Fibroblast of skin of right quadriceps (primary cell): ENCODE measurements at regions not wholly inside any gene's neighbourhood (a gene's known extent, or its start where the extent isn't known, plus 50 kb on each side); places are given as distances from the start of the nearest gene placed in this dataset.
"Not testable (repeated sequence)": the region's sequence is repeated elsewhere in the genome, so short reads cannot be mapped to it uniquely, and the experiment has no call there.

Experiments used
- DNase-seq: peaks from one replicate; pipeline ENCODE4 v3.0.0-alpha.2; 2013

DNA sequence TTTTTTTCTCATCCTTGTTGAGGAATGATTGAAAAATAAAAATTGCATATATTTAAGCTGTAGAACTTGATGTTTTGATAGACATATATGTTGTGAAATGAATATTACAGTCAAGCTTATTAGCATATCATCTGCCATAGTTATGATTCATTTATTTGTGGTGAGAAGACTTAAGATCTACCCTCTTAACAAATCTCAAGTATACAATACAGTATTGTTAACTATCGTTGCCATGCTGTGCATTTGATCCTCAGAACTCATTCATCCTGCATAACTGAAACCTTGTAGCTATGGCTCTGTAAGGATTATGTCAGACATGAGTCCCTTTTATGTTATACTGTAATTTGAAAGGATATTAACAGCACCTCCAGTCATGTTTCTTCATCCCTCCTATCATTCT is 2045.3 kb downstream of the ARAP2 start:
- no peak for DNase-seq

- DNase-seq, result no peak
These were observed 2043.8 kb downstream of the ARAP2 start for GRCh38 chr4:34200535-34200934.

- no peak for DNase-seq
These were observed 2042.2 kb downstream of the ARAP2 start for GRCh38 chr4:34202154-34202553.

- DNase-seq, result no peak
These were observed 2023.7 kb downstream of the ARAP2 start for GRCh38 chr4:34220601-34221000.

DNA sequence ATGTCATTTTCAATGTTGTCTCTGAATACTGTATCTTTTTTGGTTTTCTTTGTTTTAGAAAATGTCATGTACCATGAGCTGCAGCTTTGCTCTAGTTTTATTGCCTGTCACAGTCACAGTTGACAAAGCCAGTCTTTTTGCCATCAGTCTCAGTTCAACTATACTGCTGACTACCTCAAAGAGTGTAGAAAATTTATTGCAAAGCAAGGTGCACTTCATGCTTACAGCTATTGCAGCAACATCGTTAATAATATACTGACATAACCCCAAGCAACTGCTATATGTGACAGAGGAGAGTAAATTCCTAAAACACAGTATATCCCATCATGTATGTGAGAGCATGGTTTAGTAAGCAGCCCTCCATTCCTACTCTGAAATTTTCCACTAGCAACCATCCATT is 2022.3 kb downstream of the ARAP2 start:
- DNase-seq, result no peak

GRCh38 chr4:34236118-34236517 is 2008.2 kb downstream of the ARAP2 start:
- no peak for DNase-seq

DNA sequence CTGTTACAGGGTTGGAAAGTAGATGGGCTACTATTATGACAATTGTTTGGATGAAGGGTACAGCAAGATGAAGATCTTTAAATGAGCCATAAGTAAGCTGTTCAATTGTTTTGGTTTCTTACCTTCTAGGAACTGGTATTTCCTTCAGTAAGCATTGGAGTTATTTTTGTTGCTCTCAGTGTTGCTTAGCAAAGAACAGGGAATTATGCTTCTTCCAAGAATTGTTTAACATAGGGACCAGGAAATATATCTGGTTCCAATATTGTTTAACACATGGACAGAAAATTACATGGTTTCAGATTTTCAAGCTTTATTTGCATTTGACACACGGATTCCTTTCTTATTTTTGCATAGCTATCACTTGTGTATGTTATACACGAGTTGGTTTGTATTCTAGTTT is 1999.0 kb downstream of the ARAP2 start:
- DNase-seq, result no peak

DNA sequence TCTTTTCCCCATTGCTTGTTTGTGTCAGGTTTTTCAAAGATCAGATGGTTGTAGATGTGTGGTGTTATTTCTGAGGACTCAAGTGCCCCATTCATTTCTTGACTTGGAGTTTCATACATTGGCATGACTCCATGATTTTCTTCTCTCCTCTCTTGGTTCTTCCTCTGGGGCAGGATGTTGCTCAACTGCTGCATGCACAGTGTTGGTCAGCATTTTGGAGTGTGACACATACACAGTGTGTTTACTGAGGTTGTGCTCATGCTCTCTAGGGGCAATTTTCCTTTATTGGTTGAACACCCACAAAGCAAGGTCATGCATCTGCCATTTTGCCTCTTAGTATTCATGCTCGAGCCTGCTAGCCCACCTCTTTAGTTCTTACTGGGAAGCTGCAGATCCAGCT is 1993.8 kb downstream of the ARAP2 start:
- DNase-seq, result peak; percentile 54

- no peak for DNase-seq
These were observed 1991.1 kb downstream of the ARAP2 start for GRCh38 chr4:34253239-34253638.

- DNase-seq, result peak; percentile 37
These were observed 1986.1 kb downstream of the ARAP2 start for GRCh38 chr4:34258176-34258575.

GRCh38 chr4:34261799-34262314 is 1982.5 kb downstream of the ARAP2 start:
- no peak for DNase-seq

- DNase-seq, result no peak
These were observed 1974.7 kb downstream of the ARAP2 start for GRCh38 chr4:34269613-34270012.

GRCh38 chr4:34271479-34272355 is 1972.6 kb downstream of the ARAP2 start:
- DNase-seq, result no peak

DNA sequence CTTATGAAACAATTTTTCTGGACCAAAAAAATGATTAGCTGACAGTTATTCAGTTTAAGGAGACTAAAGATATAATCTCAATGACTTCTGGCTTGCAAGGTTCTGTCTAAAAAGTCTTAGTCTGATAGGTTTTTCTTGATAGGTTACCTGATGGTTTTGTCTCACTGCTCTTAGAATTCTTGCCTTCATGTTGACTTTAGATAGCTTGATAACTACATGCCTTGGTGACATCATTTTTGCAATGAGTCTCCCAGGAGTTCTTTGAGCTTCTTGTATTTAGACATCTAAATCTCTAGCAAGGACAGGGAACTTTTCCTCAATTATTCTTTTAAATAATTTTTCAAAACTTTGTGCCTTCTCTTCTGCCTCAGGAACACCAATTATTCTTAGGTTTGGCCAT is 1965.3 kb downstream of the ARAP2 start:
- DNase-seq, result no peak

DNA sequence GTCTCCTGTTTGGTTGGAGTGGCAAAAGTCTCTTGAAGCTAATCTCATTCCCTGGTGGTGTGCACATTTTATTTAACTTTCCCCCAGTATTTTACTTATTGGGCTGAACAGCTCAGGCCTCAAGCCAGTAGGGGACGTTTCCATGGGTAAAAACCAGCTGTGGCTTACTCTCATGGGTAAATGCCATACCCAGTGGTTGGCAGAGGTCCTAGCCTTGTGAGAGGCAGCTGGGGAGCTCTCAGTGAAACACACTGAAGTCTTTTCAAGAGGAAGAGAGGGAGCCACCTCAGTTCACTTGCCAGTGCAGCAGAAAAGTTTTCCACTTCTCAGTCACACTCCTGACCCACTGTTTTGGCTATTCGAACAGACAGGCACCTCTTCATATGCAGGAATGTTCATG is 1964.2 kb downstream of the ARAP2 start:
- DNase-seq, result no peak

DNA sequence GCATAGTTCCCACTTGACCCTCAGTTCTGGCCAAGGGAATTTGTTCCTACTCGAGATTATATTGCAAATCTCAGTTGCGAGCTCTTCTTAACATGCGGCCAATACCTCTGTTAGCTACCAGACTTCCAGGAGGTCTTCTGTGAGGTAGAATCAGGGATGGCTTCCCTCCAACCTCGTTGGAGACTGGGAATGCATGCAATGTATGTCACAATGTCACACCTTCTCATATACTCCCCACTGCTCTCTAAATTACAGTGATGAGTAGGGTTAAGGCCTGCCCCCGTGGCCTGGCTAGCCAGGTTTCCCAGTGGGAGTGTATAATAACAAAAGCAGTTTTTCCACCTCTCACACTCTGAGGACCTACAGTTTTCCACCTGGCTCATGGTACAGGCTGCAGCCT is 1962.5 kb downstream of the ARAP2 start:
- DNase-seq, result no peak

DNA sequence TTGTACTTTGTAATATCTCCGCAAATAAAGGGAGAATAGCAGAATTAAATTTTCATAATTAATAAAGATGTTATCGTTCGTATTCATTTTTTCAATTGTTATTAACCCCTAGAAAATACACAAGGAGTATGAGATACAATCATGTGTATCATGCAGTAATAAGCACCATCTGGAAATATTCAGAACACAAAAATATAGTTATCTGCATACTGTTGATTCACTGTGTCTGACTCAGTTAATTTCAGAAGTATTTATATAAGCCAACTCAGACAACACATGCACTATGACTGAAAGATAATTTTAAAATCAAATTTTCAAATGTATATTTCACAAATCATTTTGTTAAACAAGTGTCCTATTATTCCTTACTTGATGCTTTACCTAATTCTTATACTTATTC is 1954.8 kb downstream of the ARAP2 start:
- peak; percentile 11 for DNase-seq

DNA sequence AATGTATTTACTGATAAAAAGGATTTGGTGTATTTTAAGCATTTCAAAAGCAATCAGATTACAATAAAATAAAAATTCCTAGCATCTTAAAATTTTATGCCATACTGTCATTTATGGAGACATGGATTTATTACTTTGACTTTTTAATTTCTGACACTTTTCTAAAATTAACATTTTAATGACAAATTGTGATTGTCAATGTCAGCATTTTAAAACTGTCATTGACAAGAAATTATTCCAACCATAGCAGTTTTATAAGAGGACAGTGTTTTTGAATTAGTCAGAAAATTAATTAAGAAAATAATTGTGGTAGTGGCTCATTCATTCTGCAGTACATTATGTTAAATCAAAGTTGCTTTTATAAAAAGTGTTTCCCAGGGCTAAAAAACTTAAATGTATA is 1954.4 kb downstream of the ARAP2 start:
- no peak for DNase-seq

DNA sequence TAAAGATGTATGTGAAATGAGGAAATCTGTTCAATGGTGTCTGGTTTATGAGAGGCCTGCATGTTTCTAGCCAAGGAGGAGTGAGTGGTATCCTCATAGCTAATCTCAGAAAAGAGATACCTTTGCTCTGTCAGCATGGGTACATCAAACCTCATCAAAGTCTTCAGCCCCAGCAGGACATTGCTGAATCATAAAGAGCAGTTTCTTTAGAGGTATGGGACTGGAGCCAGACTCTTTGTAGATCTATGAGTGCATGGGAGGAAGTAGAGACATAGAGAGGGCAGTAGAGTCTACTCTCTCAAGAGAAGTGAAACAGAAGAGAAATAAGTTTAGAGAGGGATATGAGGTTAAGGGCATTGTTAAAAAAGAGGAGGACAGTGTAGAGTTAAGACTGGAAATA is 1950.9 kb downstream of the ARAP2 start:
- peak; percentile 16 for DNase-seq

DNA sequence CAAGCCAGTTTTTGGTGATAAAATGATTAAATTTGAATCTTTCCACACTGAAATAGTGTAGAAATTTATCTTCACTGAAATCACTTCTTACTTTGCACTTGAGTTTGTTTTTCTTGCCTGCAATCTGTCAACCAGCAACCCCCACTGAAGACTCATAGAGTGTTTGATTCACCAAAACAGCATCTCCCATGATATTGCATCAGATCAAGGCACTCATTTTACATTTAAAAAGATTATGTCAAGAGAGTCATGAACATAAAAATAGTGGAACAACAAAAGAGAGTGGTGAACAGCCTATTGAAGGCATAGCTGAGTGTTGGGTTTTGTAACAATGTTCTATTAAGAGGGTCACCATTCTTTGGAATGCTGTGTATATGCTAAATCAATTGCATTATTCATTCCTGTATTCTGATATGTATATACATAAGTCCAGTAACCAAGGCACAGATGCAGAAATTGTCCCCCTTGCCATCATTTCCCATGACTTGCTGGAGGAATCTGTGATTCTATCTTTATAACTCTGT is 1934.9 kb downstream of the ARAP2 start:
- DNase-seq, result peak; percentile 36

- no peak for DNase-seq
These were observed 1925.5 kb downstream of the ARAP2 start for GRCh38 chr4:34318773-34319172.

- DNase-seq, result peak; percentile 27
These were observed 1920.6 kb downstream of the ARAP2 start for GRCh38 chr4:34323549-34324320.

DNA sequence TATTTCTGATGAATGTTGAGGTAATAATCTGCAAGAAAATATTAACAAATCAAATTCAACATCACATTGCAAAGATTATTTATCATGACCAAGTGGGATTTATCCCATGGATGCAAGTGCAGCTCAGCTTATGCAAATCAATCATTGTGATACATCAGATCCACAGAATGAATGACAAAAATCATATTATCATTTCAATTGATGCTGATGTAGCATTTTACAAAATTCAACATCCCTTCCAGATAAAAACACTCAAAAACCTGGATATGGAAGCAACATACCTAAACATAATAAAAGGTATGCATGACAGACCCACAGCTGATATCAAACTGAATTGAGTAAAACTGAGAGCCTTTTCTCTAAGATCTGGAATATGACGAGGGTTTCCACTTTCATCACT is 1915.4 kb downstream of the ARAP2 start:
- DNase-seq, result no peak

DNA sequence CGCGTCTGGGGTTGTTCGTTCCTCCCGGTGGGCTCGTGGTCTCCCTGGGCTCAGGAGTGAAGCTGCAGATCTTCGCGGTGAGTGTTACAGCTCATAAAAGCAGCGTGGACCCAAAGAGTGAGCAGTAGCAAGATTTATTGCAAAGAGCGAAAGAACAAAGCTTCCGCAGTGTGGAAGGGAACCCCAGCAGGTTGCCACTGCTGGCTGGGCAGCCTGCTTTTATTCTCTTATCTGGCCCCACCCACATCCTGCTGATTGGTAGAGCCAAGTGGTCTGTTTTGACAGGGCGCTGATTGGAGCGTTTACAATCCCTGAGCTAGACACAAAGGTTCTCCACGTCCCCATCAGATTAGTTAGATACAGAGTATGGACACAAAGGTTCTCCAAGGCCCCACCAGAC is 1909.2 kb downstream of the ARAP2 start:
- DNase-seq, result not testable (repeated sequence)
